Embryonic facial prominence (tissue), 1 donor: ENCODE measurements at regions not wholly inside any gene's neighbourhood (a gene's known extent, or its start where the extent isn't known, plus 50 kb on each side); places are given as distances from the start of the nearest gene placed in this dataset.
"Not testable (repeated sequence)": the region's sequence is repeated elsewhere in the genome, so short reads cannot be mapped to it uniquely, and the experiment has no call there.

Source experiments
- DNase-seq: peaks from one replicate; pipeline ENCODE4 v3.0.0-alpha.2; 2016; ENCODE audit errors: extremely low spot score

- DNase-seq = no peak
Observed at GRCh38 chr3:139095803-139096466, 51.2 kb upstream of the PRR23C start.

GRCh38 chr3:139096670-139097069 is 52.0 kb upstream of the PRR23C start:
- no peak for DNase-seq

- no peak for DNase-seq
Observed at GRCh38 chr3:139098391-139098790, 53.7 kb upstream of the PRR23C start.

- DNase-seq = no peak
Observed at GRCh38 chr3:139099968-139100817, 55.5 kb upstream of the PRR23C start.

GRCh38 chr3:139100821-139101220 is 56.1 kb upstream of the PRR23C start:
- DNase-seq = no peak

- DNase-seq = no peak
Observed at GRCh38 chr3:139101396-139101795, 56.7 kb upstream of the PRR23C start.

GRCh38 chr3:139103484-139103883 is 58.8 kb upstream of the PRR23C start:
- no peak for DNase-seq

- no peak for DNase-seq
Observed at GRCh38 chr3:139104062-139104461, 59.4 kb upstream of the PRR23C start.

GRCh38 chr3:139105154-139105702 is 60.5 kb upstream of the PRR23C start:
- no peak for DNase-seq

GRCh38 chr3:139106013-139106932 is 61.6 kb upstream of the PRR23C start:
- no peak for DNase-seq

- no peak for DNase-seq
Observed at GRCh38 chr3:139107424-139108252, 62.9 kb upstream of the PRR23C start.

GRCh38 chr3:139108253-139108969 is 63.7 kb upstream of the PRR23C start:
- DNase-seq = no peak

GRCh38 chr3:139109271-139109670 is 64.6 kb upstream of the PRR23C start:
- DNase-seq = no peak

- no peak for DNase-seq
Observed at GRCh38 chr3:139110072-139110830, 65.6 kb upstream of the PRR23C start.

- DNase-seq = not testable (repeated sequence)
Observed at GRCh38 chr3:139110929-139111328, 66.2 kb upstream of the PRR23C start.

- DNase-seq = peak; percentile 20
Observed at GRCh38 chr3:139111392-139112229, 66.9 kb upstream of the PRR23C start.

- no peak for DNase-seq
Observed at GRCh38 chr3:139112230-139112558, 67.5 kb upstream of the PRR23C start.

- DNase-seq = no peak
Observed at GRCh38 chr3:139113231-139113992, 68.7 kb upstream of the PRR23C start.
